ENCODE measurements at regions not wholly inside any gene's neighbourhood (a gene's known extent, or its start where the extent isn't known, plus 50 kb on each side); places are given as distances from the start of the nearest gene placed in this dataset.
A peak's percentile ranks its signal among the peaks of the same experiment; 100 is the strongest.
"Not testable (repeated sequence)": the region's sequence is repeated elsewhere in the genome, so short reads cannot be mapped to it uniquely, and the experiment has no call there.

DNA sequence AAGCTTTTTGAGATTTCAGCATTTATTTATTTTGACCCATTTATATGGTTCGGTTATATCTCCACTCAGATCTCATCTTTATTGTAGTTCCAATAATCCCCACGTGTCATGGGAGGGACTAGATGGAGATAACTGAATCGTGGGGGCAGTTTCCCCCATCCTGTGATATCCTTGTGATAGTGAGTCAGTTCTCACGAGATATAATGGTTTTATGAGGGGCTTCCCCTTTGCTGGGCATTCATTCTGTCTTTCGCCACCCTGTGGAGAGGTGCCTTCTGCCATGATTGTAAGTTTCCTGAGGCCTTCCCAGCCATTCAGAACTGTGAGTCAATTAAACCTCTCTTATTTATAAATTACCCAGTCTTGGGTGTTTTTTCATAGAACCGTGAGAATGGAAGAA lies 96.5 kb upstream of the PCSK1 start:
- DNase-seq: no peak

DNA sequence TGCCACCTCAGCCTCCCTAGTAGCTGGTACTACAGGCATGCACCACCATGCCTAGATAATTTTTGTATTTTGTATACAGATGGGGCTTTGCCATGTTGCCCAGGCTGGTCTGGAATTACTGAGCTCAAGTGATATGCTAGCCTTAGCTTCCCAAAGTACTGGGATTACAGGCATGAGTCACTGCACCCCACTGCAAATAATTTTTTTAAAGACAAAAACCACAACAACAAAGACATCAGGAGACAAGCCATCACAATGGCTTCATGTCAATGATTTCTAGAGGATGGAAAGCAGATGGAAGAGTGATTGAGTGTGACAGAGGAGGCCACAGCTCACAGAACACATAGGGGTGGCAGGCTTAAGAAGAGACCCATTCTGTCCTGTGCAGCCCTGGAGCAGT lies 97.9 kb upstream of the PCSK1 start:
- DNase-seq: no peak

DNA sequence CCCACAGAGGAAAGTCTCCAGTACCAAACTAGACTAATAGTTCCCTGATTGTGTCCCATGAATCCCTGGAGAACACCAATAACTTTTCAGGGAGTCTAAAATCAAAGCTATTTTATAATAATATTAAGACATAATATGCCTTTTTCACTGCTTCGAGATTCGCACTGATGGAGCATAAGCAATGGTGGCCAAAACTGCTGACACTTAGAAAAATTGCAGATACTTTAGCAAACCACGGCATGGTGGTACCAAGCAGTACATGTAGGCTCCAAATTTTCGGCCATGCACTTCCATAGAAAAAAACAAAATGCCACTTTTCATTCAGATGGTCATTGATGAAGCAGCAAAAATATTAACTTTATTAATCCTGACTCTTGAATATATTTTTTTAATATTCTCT lies 100.3 kb upstream of the PCSK1 start:
- DNase-seq: no peak

DNA sequence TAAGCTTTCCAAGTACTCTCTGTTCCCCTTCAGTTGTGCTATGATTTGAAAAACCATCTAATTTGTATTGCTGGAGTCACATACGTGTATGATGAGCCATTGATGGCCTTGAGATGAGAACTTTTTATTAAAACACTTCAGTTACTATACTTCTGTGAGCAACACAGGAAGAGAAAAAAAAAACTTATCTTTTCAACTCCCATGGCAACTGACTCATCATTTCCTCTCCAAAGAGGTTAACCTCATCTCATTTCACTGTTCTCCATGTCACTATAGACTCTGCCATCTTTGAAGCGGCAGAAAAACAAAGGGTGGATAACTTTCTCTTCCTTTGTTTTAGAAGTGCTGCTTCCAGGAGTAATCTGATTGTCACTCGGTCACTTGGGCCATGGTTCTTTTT lies 104.3 kb upstream of the PCSK1 start:
- DNase-seq: peak in 3 of 5 donors; percentile 12 to 83 (median 15)

DNA sequence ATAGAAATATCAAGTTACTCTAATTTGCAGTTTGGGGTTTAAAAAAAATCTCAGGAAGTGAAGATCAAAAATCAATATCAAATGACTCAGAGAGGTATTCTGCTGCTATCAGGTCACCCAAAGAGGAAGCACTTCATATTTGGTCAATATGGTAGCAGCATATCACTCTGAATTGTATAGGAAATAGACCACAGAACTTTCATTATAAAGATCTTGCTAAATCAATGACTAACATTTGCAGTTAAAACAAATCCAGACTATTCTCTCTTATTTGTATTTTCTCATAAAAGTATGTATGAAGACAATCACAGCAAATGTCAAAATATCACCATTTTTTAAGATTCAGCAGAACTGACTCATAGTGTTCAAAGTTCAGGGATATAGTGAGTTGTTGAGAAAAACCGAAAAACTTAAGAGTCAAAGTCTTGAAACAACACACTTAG lies 105.8 kb upstream of the PCSK1 start:
- DNase-seq: peak in 1 of 5 donors; percentile 60

DNA sequence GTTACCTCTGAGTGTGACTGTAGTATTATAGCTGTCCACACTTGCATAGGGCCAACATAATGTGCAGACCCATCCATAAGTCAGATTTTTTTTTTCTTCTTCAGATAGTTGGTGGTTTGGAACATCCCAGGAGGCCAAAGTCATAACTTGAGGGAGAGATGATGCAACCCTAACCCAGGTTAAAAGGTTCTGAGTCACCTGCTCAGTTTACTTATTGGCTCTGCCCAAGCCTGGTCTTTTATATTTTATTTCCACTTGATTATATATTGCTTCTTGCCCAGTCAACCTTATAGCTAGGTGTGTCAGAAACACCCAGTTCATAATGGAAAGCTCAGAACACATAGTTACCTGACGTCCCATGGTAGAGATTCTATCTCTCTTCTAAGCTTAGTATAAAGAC lies 113.1 kb upstream of the PCSK1 start:
- no peak for DNase-seq

DNA sequence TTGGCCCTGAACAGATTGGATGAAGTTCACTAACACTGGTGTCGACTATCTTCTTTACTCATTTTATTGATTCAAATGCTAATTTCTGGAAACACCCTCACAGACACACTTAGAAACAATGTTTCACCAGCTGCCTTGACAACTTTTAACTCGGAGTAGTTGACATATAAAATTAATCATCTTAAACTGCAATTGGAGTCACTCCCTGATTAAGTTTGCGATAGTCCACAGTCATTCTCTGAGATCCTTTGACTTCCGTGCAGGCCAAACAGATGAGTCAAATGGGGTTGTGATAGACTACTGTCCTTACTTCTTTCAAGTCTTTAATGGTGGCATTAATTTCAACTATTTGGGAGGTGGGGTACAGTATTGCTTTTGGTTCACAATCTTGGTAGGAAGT lies 114.4 kb upstream of the PCSK1 start:
- DNase-seq: no peak

DNA sequence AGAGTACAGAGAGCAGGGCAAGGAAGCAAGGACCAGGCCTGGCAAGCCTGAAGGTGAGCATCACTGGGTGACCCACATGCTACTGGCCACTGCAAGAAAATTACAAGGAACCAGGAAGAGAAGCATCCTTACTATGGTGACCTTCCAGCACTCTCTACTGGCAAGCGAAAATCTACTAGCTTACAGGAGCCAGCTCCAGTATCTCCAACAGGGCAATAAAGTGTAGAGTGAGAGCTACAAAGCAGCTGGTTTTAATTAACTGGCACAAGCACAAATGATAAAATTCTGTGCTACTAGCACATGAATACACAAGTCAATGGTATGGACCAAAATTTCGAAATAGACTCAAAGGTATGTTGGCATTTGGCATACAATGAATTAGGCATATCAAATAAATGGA lies 113.3 kb upstream of the CAST start:
- no peak for DNase-seq

DNA sequence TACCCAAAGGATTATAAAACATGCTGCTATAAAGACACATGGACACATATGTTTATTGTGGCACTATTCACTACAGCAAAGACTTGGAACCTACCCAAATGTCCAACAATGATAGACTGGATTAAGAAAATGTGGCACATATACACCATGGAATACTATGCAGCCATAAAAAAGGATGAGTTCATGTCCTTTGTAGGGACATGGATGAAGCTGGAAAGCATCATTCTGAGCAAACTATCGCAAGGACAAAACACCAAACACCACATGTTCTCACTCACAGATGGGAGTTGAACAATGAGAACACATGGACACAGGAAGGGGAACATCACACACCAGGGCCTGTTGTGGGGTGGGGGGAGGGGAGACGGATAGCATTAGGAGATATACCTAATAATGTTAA lies 101.3 kb upstream of the CAST start:
- DNase-seq: not testable (repeated sequence)

DNA sequence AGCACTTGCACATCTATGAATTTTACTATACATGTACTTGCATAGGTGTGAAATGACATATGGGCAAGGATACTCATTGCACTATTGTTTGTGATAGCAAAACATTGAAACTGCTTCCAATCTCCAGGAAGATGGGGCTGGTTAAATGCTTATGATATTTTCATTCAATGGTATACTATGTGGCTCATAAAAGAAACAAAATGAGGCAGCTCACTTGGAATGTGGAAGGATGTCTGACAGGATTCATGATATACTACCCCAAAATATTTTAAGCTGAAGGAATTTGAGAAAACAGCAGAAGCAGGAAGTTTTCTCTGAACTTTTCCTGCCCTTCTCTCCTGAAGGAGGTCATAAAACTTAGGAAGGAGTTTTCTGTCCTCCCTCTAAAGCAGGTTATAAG lies 99.6 kb upstream of the CAST start:
- no peak for DNase-seq

DNA sequence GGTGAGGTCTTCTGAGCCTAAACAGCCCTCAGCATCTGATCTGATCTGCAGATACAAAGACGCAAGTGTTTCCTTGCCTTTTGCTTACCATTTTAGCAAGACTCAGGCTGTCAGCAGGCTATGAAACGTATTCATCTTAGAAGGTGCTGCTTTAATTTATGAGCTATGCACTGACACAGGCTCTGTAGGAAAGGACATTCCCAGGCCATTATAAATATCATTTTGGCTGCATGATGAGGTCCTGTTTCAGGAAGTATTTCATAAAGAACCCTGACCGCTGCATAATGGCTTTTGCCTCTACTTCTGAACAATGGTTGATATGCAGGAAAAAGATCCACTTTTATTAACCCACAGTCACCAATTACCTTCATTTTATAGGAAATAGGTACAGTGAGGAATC lies 98.4 kb upstream of the CAST start:
- DNase-seq: no peak

DNA sequence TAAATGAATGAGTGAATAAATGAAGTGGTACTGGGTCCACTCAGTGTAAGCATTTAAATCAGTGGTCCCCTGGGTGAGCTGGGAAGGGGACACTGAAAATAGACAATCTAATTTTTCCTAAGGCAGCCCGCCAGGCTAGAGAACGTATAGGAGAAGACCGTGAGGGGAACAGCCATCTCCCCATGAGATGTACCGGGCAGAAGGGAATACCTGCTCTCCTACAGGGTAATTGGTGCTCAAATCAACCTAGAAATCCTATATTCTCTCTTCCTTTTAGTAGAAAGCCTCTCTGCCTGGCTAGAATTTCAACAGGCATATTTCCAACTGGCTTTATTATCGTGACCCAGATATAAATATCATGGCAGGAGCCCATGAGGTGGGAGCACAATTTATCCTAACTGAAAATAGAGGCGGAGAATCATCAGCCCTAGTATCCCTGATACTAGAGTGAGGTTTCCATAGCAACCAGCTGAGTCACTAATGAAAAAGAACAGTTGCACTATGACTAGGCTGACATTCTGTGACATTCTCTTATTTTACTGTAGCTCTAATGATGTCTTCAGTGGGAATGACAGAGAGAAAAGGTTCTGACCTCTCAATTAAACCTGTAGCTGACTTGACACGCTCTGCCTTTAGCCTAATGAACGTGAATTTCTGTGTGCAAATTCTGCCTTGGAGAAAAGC lies 96.5 kb upstream of the CAST start:
- DNase-seq: peak in 1 of 5 donors; percentile 32

DNA sequence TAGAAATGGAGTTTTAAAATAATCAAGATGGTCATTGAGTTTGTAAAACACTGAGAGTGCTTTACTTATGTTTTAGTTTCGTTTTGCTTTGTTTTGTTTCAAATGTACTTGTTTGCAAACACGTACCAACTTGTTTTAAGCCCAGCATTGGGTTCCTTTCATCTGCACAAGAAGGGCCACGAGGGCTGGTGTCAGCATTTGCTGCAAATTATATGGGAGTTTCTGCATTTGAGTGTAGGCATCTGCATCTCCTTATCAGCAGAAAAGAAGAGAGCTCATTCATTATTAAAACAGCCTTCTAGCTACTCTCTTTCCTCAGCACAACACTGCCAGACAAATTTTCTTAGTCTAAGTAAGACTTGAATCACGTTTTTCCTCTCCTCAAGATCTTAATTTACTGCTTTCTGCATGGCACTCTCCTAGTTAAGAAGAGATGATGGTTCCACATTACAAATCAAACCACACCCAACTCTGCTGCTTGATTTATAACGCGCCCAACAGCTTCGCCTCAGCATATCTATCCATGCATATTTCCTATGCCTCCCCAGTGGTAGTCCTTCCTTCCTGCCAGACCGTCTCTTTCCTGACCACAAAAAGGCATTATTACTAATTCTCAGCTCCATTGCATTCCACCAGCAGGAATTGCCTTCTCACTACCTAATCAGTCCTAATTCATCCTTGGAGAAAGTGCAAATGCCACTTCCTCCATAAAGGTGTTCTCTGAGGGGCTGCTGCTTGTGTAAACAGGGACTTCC lies 95.2 kb upstream of the CAST start:
- no peak for DNase-seq

DNA sequence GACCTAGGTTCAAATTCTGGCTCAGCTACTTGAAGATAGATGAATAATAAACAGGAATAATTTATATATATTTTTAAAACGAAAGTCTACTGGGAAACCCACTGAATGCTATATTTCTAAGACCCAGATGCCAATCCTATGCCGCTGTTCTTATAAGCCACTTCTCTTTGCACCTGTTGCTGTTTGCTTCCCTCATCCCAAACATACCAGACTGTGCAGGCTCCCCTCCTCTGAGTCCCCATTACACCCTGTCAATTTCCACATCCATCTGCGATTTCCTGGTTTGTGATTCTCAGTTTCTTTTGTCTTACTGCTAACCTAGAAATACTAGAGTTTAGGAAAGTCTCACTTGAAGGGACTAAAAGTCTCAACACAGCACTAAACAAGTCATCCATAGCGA lies 92.8 kb upstream of the CAST start:
- no peak for DNase-seq

DNA sequence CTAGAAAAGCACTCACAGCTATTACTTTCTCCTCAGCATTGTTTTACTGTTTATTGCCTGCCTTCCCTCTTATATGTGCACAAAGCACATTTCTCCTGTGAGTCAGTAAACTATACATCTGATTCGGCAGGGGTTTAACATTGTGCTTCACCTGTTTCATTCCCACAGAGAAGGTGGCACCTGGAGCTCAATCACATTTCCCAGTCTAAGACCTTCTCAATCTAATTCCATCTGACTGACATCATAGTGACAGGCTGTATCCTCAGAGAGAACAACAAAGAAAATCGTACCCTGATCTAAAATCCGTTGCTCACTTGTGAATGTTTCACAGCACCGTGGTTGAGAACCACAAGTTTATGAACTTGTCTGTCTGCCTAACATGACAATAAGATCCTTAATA lies 92.4 kb upstream of the CAST start:
- DNase-seq: no peak

DNA sequence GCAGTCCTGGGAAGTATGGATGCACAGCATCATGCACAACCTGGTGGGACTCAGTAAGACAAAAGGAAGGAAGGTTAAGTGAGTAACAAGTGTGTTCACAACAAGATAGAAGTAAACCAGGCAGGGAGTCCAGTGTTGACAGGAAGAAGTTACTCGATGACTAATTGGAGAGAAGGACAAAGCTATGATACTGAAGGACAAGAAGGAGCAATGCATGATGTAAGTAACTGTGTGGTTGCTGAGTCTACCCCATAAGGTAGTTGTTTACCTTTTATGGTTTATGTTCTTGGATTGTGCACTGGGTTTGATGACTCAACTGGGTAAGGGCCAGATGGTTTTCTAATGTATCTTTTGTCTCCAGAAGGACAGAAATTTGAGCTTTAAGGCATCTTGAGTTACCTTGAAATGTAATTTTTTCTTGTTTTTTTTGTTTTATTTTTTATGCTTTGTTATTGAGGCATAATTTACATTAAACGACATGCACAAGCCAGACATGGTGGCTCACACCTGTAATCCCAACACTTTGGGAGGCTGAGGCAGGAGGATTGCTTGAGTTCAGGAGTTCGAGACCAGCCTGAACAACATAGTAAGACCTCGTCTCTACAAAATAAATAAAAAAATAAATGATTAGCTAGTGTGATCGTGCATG lies 89.2 kb upstream of the CAST start:
- DNase-seq: peak in 1 of 5 donors; percentile 17

DNA sequence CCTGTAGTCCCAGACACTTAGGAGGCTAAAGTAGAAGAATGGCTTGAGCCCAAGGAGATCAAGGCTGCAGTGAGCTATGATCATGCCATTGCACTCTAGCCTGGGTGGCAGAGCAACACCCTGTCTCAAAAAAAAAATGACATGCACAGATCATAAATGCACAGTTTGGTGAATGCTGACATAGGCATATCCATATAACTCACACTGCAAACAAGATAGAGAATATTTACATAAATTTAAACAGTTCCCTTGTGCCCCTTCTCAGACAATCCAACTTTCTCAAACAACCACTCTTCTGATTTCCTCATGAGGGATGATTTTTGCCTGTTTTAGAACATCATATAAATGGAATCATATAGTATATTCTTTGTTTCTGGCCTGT lies 88.7 kb upstream of the CAST start:
- no peak for DNase-seq

DNA sequence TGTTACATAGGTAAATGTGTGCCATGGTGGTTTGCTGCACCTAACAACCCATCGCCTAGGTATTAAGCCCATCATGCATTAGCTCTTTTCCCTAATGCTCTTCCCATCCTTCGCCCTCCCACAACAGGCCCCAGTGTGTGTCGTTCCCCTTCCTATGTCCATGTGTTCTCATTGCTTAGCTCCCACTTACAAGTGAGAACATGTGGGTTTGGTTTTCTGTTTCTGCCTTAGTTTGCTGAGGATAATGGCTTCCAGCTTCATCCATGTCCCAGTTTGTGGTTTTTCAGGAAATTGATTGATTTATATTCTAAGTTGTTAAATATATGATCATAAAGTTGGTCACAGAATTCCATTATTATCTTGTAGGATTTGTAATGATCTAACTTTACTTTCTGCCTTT lies 85.3 kb upstream of the CAST start:
- DNase-seq: no peak

DNA sequence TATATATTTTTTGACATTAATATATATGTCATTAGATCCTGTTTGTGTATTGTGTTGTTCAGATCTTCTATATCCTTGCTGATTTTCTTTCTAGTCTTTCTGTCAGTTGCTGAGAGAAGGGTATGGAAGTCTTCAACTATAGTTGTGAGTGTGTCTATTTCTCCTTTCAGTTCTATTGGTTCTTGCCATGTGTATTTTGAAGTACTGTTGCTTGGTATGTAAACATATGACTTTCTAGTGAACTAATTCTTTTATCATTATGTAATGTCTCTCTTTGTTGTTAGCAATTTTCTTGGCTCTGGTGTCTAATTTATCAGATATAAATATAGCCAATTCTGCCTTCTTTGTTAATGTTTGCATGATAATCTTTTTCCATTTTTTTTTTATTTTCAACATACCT lies 84.3 kb upstream of the CAST start:
- no peak for DNase-seq

DNA sequence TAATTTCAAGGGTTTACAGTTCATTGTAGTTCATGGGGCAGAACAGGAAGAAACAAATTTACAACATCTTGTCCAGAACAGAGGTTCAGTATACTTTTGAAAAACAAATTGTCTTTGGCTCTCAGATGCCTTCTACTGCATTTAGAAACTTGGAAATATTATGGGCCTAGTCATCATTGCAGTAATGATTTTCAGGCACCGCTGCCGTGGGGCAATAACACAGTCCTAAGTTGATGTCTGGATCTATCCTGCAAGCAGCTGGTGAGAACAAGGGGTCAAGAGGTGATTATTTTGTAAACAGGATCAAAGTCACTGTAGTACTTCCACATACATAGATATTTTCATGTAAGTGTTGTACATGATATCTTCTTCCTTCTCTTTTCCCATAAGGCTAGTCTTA lies 82.5 kb upstream of the CAST start:
- no peak for DNase-seq

DNA sequence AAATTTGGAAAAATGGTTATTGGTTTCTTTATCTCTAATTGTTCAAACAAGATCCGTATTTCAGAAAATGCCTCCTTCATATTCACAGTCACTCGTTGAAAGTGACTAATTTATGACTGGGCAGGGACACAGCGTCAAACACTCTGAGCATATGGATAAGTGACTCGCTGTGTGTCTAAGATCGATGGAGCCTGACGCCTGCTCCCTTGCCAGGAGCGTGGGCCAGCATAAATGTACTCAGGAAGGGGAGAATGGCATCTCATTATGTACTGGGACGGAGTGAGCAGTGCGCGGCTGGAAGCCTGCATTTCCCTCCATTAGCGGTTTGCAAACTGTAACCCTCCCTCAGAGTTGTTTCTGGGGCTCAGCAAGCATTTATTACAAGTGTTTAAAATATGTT lies 79.8 kb upstream of the CAST start:
- no peak for DNase-seq

DNA sequence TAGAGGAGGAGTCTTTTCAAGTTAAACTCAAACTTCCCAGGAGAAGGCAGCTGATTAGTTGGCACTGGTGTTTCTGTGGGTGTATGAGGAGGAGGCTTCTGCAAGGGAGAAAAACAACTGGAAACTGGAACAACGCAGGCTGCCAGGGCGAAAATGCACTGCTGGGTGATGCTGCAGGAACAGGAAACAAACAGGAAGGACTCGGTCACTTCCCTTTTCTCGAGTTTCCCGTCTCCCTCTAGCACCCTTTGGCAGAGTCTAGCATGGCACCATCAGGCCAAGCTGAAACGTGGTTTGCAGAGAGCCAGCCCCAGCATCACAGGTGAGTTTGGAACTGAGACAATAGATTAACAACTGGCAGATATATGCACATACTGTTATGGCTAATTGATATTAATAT lies 77.5 kb upstream of the CAST start:
- no peak for DNase-seq

DNA sequence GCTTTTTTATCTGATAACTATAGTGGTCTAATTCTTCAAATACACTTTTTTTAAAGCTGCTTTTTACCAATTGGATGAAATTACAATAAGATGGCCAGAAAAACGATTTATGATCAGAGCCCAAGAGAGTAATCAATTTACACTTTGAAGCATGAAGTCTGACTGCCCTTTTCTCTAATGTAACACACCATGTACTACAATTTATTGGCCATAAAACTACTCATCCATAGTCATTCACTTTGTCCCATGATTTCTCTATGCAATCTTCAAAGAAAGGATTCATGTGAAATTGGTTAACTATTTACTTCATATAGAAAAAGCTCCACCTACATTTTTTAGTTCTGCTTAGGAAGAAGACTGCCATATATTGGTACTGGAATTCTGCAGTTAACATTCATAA lies 73.6 kb upstream of the CAST start:
- DNase-seq: no peak

DNA sequence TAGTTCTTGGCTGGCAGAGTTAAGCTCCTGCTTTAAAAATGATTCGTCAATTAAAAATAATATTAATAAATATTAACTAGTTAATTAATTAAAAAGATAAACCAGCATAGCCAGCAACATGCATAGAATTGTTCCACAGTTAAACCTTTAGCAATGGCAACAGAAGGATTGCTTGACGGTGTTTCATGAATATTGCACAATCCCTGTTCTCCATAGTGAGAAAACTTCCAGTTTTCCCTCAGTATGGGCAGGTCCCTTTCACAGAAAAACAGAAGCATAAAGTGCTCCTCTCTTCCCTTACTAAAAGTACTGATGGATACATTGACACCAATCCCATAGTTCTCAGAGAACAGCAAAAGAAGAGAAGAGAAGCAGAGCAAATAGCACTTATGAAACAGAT lies 71.4 kb upstream of the CAST start:
- DNase-seq: no peak

All from T-helper 1 cell (primary cell).